B cell (primary cell): ENCODE measurements at regions not wholly inside any gene's neighbourhood (a gene's known extent, or its start where the extent isn't known, plus 50 kb on each side); places are given as distances from the start of the nearest gene placed in this dataset.

Experiments
- ATAC-seq: fragments of 200-7000 bp; cut with Tn5 transposase; one replicate; pipeline ENCODE4 v1.10.0; 2021; ENCODE audit warnings: low read depth, mild to moderate bottlenecking, moderate number of reproducible peaks, moderate library complexity
- CTCF ChIA-PET: fragments of 350-600 bp; sonication (Branson Sonifier 250); formaldehyde crosslinking; loops from one replicate; lab custom pipeline; 2021; ENCODE audit warnings: antibody characterized with exemption, inconsistent platforms; lab: Charles Lee
- POLR2A ChIA-PET: fragments of 350-600 bp; sonication (Branson Sonifier 250); formaldehyde crosslinking; loops from one replicate; lab custom pipeline; 2021; ENCODE audit warnings: antibody characterized with exemption; lab: Charles Lee
- DNase-seq: peaks from one replicate; pipeline ENCODE4 v3.0.0; 2013
- H2AFZ ChIP-seq: 2 replicates; pipeline ENCODE4 v1.6.1; 2012; ENCODE audit warnings: mild to moderate bottlenecking, low read depth, low read length; ENCODE audit not compliant: insufficient read depth, poor library complexity, severe bottlenecking
- H3K27ac ChIP-seq, 2 donors: 1 replicate in 1 of 2; 2 replicates in 1 of 2; pipeline ENCODE4 v1.5.1; 2012 to 2013; ENCODE audit warnings: low read length in 2 of 2, mild to moderate bottlenecking in 2 of 2, moderate library complexity in 1 of 2
- H3K27me3 ChIP-seq, 4 experiments: fragments of 200-600 bp in 1 of 4; sonication (generic) in 1 of 4; replicated peaks in 1 of 4; 1 replicate in 2 of 4; 2 replicates in 2 of 4; pipeline versions ENCODE4 v1.6.1 to v1.7.0; 2013 to 2016; ENCODE audit warnings: low read length in 3 of 4, mild to moderate bottlenecking in 2 of 4, mixed read lengths in 1 of 4, moderate library complexity in 1 of 4; ENCODE audit not compliant: insufficient read depth in 4 of 4, control insufficient read depth in 3 of 4; ENCODE audit errors: control extremely low read depth in 1 of 4
- H3K36me3 ChIP-seq, 2 experiments: replicated peaks in 1 of 2; 1 replicate in 1 of 2; 2 replicates in 1 of 2; pipeline versions ENCODE4 v1.6.1 to v1.7.1; 2013; ENCODE audit warnings: low read length in 1 of 2; ENCODE audit not compliant: insufficient read depth in 2 of 2, control insufficient read depth in 1 of 2; ENCODE audit errors: control extremely low read depth in 1 of 2, extremely low read depth in 1 of 2
- H3K4me1 ChIP-seq, 2 donors: fragments of 200-600 bp in 1 of 2; sonication (generic) in 1 of 2; 1 replicate in 1 of 2; 2 replicates in 1 of 2; pipeline versions ENCODE4 v1.5.1 to v1.6.1; 2013 to 2017; ENCODE audit warnings: low read length in 2 of 2; ENCODE audit not compliant: control insufficient read depth in 2 of 2, insufficient read depth in 2 of 2
- H3K4me2 ChIP-seq: replicated peaks from 2 replicates; pipeline ENCODE3; 2012; ENCODE audit warnings: mild to moderate bottlenecking, low read depth, low read length; ENCODE audit not compliant: poor library complexity, severe bottlenecking
- H3K4me3 ChIP-seq, 5 experiments: fragments of 200-600 bp in 1 of 5; sonication (generic) in 1 of 5; 1 replicate in 3 of 5; 2 replicates in 2 of 5; pipeline versions ENCODE4 v1.5.1 to v1.7.0; 2011 to 2016; ENCODE audit warnings: low read length in 4 of 5, mild to moderate bottlenecking in 4 of 5, low read depth in 2 of 5, control low read depth in 1 of 5, moderate library complexity in 1 of 5; ENCODE audit not compliant: insufficient read depth in 1 of 5; ENCODE audit errors: control extremely low read depth in 1 of 5, extremely low read depth in 1 of 5
- H3K79me2 ChIP-seq: fragments of 200-600 bp; sonication (generic); one replicate; pipeline ENCODE4 v1.6.0; 2016; ENCODE audit warnings: low read length; ENCODE audit not compliant: control insufficient read depth, insufficient read depth
- H3K9ac ChIP-seq: fragments of 200-600 bp; sonication (generic); 2 replicates; pipeline ENCODE4 v1.6.1; 2017; ENCODE audit warnings: mild to moderate bottlenecking, low read length, moderate library complexity
- H3K9me3 ChIP-seq, 3 donors: one replicate each; pipeline versions ENCODE4 v1.6.1 to v1.7.1; 2013; ENCODE audit warnings: low read length in 2 of 3; ENCODE audit not compliant: control insufficient read depth in 2 of 3, insufficient read depth in 1 of 3; ENCODE audit errors: control extremely low read depth in 1 of 3
- H4K20me1 ChIP-seq: 2 replicates; pipeline ENCODE4 v1.6.0; 2012; ENCODE audit warnings: mild to moderate bottlenecking, low read length; ENCODE audit not compliant: insufficient read depth, control insufficient read depth, poor library complexity, severe bottlenecking
- H3K27ac Mint-ChIP-seq: one replicate; pipeline ENCODE4 v1.8.0; 2021; ENCODE audit warnings: mixed read lengths
- H3K27me3 Mint-ChIP-seq: one replicate; pipeline ENCODE4 v1.8.0; 2021; ENCODE audit warnings: mixed read lengths
- H3K4me1 Mint-ChIP-seq: one replicate; pipeline ENCODE4 v1.8.0; 2021; ENCODE audit warnings: mixed read lengths
- H3K4me3 Mint-ChIP-seq: one replicate; pipeline ENCODE4 v1.8.0; 2021; ENCODE audit warnings: mixed read lengths
- H3K9me3 Mint-ChIP-seq: one replicate; pipeline ENCODE4 v1.8.0; 2022; ENCODE audit warnings: mixed read lengths; ENCODE audit not compliant: insufficient read depth
- CTCF ChIP-seq: fragments of 200-600 bp; IDR thresholded peaks from one replicate; pipeline ENCODE4 v1.8.0; 2022; ENCODE audit warnings: antibody characterized with exemption, mild to moderate bottlenecking
- EZH2 ChIP-seq: IDR thresholded peaks from 2 replicates; pipeline ENCODE4 v1.6.1; 2012; ENCODE audit warnings: borderline replicate concordance, low read depth, mild to moderate bottlenecking, moderate library complexity, low read length; ENCODE audit not compliant: insufficient read depth, poor library complexity, severe bottlenecking
- WGBS: methylation state at CpG from one replicate; pipeline ENCODE4 v1.1.5; 2013; ENCODE audit warnings: missing lambda C conversion rate; ENCODE audit not compliant: insufficient coverage; 5-methylcytosine and 5-hydroxymethylcytosine counted together
- intact Hi-C: fragments of 100-400 bp; cut with micrococcal nuclease; formaldehyde crosslinking; loops from one replicate; pipeline ENCODE4 v1.10.0; 2022

GRCh38 chr10:43749940-43750552 is 101.4 kb upstream of the ZNF32 start:
- ATAC-seq (no peak), DNase-seq (no peak)
- no peak overlapping the region for H3K27ac Mint-ChIP-seq
- H3K9me3 Mint-ChIP-seq: no peaks in the 10 kb centered on the region
- no peak overlapping the region for H3K4me3 Mint-ChIP-seq
- Histone ChIP-seq H3K4me2 (no peak overlapping the region), H3K79me2 (no peaks in the 10 kb centered on the region), H3K9me3 (no peaks in the 10 kb centered on the region), H3K4me1 (no peaks in the 10 kb centered on the region), H3K36me3 (no peaks in the 10 kb centered on the region), H3K4me3 (no peak overlapping the region), H2AFZ (no peak overlapping the region), H3K9ac (no peak overlapping the region), H3K27ac (no peak overlapping the region), H3K27me3 (no peaks in the 10 kb centered on the region), H4K20me1 (no peaks in the 10 kb centered on the region)
- 95% methylated on average over 2 of the region's 4 CpGs for WGBS
- ChIA-PET CTCF (no interaction called here), POLR2A (no interaction called here)
- H3K27me3 Mint-ChIP-seq: peaks cover 8% of the 10 kb centered on the region
- intact Hi-C loops: no loop called here
- no peaks in the 10 kb centered on the region for H3K4me1 Mint-ChIP-seq
- TF ChIP-seq EZH2: no peak
- TF ChIP-seq CTCF: no peak

DNA sequence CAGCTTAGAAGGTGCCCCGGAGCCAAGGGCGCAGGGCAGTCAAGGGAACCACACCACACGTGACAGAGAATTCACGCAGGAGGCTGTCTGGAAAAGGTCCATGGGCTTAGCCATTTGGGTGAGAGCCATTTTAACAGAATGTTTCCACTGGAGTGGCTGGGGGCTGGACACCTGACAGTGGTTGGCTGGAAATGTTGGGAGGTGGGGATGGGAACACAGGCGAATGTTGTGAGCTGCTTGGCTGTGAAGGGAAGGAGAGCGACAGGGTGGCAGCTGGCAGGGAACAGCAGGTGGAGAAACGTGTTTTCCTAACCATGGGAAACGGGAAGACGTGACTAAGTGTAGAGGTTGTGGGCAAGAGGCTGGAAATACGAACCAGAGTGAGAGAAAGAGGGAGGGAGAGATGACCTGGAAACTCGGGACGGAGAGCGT is 100.5 kb upstream of the ZNF32 start:
- Histone ChIP-seq H3K79me2 (no peaks in the 10 kb centered on the region), H3K36me3 (no peaks in the 10 kb centered on the region), H3K27ac (no peak overlapping the region), H3K9me3 (no peaks in the 10 kb centered on the region), H3K4me2 (no peak overlapping the region), H3K9ac (no peak overlapping the region), H3K4me1 (no peaks in the 10 kb centered on the region), H3K4me3 (no peak overlapping the region), H4K20me1 (no peaks in the 10 kb centered on the region), H2AFZ (no peak overlapping the region), H3K27me3 (no peaks in the 10 kb centered on the region)
- WGBS: 89% methylated on average over 13 of the region's 13 CpGs
- ATAC-seq: no peak
- TF ChIP-seq EZH2: no peak
- no peak for TF ChIP-seq CTCF
- Mint-ChIP-seq H3K4me3 (no peak overlapping the region), H3K27me3 (peaks cover 8% of the 10 kb centered on the region), H3K4me1 (no peaks in the 10 kb centered on the region), H3K27ac (no peak overlapping the region), H3K9me3 (no peaks in the 10 kb centered on the region)
- POLR2A ChIA-PET: no interaction called here
- no peak for DNase-seq
- intact Hi-C loops: no loop called here
- CTCF ChIA-PET: no interaction called here
